ENCODE measurements at regions not wholly inside any gene's neighbourhood (a gene's known extent, or its start where the extent isn't known, plus 50 kb on each side); places are given as distances from the start of the nearest gene placed in this dataset.

- ATAC-seq: no peak
- no peak for DNase-seq
- intact Hi-C loops (cut with DNase I): no loop called here
These were observed 415.7 kb upstream of the STEAP1 start for GRCh38 chr7:89738549-89738948.

DNA sequence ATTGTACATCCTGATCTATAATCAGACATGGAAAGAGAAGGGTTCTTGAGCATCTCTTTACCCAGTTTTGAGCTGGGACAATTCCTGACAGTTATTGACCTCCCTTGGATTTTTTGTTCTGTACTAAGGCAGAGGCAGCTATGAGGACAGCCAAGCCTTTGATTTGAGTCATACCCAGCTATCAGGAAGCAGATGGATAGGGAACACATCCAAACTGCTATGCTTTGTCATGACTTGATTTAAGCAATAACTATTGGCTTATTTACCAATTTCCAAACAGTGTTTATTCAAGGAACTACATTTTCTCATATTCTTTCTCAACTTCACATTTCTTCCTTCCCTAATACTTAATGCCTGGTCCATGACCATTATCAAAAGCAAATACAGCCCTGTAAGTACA is 396.4 kb upstream of the STEAP1 start:
- no peak for ATAC-seq
- no peak for DNase-seq
- intact Hi-C loops (cut with DNase I): no loop called here

DNA sequence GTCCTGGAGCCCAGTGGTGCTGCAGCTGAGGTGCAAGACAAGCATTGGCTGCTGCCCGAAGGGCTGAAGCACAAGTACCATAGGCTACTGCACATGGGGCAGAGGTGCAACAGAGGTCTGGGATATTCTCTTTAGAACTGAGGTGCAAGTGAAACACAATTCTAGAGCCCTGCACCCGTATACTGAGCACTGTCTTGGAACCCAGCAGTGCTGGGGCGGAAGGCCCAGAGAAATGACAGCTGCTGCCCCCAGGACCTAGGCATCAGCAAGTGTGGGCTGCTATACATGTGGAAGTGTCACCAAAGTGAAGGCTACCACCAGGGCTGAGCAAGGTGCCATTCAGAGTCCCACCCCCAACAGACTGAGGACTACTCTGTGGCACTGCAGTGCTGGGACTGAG is 393.6 kb upstream of the STEAP1 start:
- no peak for DNase-seq
- ATAC-seq: no peak
- intact Hi-C loops (cut with DNase I): no loop called here

- DNase-seq: no peak
- intact Hi-C loops (cut with DNase I): no loop called here
- ATAC-seq: no peak
These were observed 393.1 kb upstream of the STEAP1 start for GRCh38 chr7:89761173-89761572.

GRCh38 chr7:89770161-89770560 is 384.1 kb upstream of the STEAP1 start:
- ATAC-seq (no peak), DNase-seq (no peak)
- intact Hi-C loops (cut with DNase I): no loop called here

- DNase-seq: no peak
- intact Hi-C loops (cut with DNase I): no loop called here
- ATAC-seq: no peak
These were observed 383.1 kb upstream of the STEAP1 start for GRCh38 chr7:89771003-89771636.

DNA sequence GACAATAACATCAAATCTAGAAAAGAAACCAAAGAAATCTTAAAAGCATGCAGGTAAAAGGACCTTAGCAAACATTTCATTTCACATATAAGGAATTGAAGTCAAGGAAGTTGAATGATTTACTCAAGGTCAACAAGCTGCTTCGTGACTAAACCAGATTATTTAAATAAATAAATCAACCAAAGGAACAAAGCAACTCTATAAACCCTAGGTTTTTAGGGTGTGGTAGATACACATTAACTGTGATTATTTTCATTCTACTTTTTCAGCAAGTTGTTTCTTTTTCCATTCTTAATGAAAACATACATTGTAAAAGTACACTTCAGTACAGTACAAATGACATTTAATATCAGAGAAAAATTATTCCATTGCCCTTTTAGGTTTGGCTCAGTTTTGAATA is 382.0 kb upstream of the STEAP1 start:
- DNase-seq (no peak), ATAC-seq (no peak)
- intact Hi-C loops (cut with DNase I): no loop called here

GRCh38 chr7:89773611-89774010 is 380.7 kb upstream of the STEAP1 start:
- ATAC-seq: no peak
- intact Hi-C loops (cut with DNase I): no loop called here
- no peak for DNase-seq

DNA sequence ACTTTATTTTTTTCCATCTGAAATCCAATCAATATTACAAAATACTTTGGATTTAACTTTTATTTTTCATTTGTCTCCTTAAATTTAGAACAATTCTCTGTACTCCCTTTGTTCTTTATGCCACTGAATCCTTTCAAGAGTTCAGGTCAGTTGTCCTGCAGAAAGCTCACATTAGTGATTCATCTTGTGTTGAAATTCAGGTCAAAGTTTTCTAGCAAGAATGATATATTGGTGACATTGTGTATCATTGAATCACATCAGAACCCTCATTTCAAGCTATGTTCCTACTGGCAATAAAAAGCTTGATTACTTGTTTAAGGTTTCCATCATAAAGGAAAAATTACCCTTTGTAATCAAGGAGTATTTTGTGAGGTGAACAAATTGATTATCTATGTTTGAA is 378.8 kb upstream of the STEAP1 start:
- DNase-seq (no peak), ATAC-seq (no peak)
- intact Hi-C loops (cut with DNase I): no loop called here

GRCh38 chr7:89776980-89777379 is 377.3 kb upstream of the STEAP1 start:
- ATAC-seq: no peak
- no peak for DNase-seq
- intact Hi-C loops (cut with DNase I): no loop called here

- ATAC-seq: no peak
- DNase-seq: no peak
- intact Hi-C loops (cut with DNase I): no loop called here
These were observed 376.8 kb upstream of the STEAP1 start for GRCh38 chr7:89777499-89777898.

DNA sequence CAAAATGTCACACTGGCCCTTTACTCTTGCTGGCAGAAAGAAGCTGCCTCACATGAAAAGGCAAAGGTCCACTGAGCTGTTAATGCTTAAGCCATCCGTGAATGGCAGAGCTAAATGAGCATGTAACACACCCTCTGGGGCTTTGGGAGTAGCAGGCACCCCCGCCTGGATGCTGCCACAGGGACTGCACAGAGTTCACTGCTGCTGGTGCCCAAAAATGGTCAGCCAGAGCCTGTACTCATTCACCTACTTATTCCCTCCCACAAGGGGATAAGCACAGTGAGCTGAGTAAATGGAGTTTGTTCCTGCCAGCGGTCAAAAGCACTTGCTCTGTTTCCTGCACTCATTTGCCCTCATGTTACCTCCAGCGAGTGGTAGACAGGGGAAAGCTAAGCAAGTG is 374.0 kb upstream of the STEAP1 start:
- intact Hi-C loops (cut with DNase I): no loop called here
- ATAC-seq: no peak

GRCh38 chr7:89796481-89796880 is 357.8 kb upstream of the STEAP1 start:
- no peak for DNase-seq
- intact Hi-C loops (cut with DNase I): no loop called here
- no peak for ATAC-seq

More for the DNA sequence above, 374.0 kb upstream of the STEAP1 start:
- no peak for DNase-seq

DNA sequence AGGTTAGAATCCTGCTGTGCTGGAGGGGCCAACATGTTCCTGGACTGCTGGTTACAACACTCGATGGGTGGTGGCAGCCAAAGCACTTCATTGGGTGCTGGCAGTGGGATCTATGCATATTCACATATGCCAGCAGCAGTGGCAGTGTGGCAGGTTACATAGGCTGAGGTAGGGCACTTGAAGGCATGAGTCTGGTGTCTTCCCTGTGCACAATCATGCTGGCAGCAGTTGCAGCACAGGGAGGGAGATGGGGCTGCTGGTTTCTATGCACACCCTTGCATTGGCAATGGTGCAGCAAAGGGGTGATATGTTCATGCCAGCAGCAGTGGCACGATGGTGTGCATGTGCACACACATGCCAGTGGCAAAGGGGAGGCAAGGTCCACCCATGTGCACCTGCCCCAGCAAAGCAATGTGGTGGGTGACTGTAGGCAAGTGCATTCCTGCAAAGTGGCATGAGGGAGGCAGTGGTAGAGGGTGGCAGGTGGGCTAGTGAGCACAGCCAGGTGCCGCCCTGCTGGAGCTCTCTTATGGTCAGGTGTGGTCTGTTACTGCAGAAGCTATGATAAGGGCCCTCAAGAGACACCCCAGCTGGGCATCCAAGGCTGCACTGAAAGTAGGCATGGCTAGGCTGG is 356.2 kb upstream of the STEAP1 start:
- intact Hi-C loops (cut with DNase I): no loop called here
- no peak for DNase-seq
- no peak for ATAC-seq

- no peak for ATAC-seq
- intact Hi-C loops (cut with DNase I): no loop called here
- no peak for DNase-seq
These were observed 355.7 kb upstream of the STEAP1 start for GRCh38 chr7:89798599-89798996.

DNA sequence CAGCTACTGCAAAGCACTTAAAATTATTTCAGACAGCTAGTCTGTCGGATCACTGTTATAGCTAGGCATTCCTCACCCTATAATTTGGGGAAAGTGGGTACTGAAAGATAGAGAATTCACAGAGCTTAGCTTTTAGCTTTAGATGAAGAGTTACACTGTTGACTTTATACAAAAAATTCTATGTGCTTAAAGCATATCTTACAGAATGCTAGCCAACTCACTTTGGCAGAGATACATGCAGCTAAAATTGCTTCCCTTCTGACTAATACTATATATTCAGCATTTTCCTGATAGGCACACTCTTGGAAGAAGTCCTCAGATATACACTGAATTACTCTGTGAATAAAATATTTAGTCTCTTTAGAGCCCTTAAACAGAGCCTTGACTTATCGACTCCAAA is 353.5 kb upstream of the STEAP1 start:
- intact Hi-C loops (cut with DNase I): no loop called here
- ATAC-seq: no peak
- DNase-seq: no peak

- no peak for DNase-seq
- intact Hi-C loops (cut with DNase I): no loop called here
- ATAC-seq: no peak
These were observed 345.0 kb upstream of the STEAP1 start for GRCh38 chr7:89809291-89809690.

- DNase-seq: no peak
- no peak for ATAC-seq
- intact Hi-C loops (cut with DNase I): no loop called here
These were observed 341.2 kb upstream of the STEAP1 start for GRCh38 chr7:89813081-89813480.

DNA sequence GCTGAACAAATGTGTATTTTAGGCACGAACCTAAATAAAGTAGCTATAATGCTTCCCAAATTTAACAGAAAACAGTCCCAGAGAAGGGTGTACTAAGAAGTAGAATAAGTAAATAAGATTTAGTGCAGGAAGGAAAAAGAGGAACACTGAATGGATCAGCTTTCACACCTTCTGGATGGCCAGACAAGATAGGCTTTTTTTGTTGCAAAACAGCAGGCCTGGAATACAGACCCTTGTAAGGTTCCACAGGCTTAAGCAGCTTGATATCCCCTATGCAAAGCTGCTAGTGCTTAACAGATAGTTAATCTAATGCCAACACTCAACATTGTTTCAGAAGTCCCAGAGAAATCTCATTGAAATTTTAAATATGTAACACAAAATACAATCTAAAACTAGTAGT is 328.1 kb upstream of the STEAP1 start:
- DNase-seq (no peak), ATAC-seq (no peak)
- intact Hi-C loops (cut with DNase I): no loop called here

DNA sequence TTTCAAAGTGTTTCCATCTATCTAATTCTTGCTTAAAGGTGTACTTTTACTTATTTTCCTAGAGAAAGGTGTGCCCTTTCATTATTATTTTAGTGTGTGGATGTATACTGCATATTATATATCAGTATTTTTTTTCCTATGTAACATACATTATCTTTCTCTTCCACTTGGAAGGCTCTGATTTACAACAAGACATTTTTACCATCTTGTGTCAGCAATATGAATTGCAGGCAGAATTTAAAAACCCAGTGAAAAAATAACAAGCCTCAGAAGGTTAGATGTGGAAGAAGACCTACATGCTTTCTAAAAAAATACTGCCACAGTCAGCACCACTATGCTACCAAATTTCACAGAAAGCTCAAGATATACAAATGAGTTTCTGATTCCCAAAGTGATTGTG is 327.7 kb upstream of the STEAP1 start:
- ATAC-seq (no peak), DNase-seq (no peak)
- intact Hi-C loops (cut with DNase I): no loop called here

GRCh38 chr7:89837515-89837914 is 316.8 kb upstream of the STEAP1 start:
- ATAC-seq: peak in 1 of 2 donors; percentile 59
- no peak for DNase-seq
- intact Hi-C loops (cut with DNase I): no loop called here

DNA sequence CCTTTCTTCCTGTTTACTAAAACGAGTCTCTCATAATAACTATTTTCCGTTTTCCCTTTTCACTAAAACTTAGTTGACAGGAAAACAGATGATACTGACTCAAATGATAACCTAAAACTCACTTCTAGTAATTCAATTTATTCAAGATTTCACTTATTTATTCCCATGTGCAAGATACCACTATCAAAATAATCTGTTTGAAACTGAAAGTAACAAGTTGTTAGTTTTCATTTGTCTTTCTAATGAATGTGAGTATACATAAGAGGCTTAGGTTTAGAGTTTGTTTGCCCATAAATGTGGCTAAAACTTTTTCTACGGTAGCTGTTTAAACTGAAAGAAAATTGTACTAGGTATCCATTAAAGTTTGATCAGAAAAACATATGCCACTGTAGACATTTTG is 314.9 kb upstream of the STEAP1 start:
- intact Hi-C loops (cut with DNase I): no loop called here
- ATAC-seq: no peak

More for the DNA sequence above, 314.9 kb upstream of the STEAP1 start:
- DNase-seq: no peak
